Caki2 (cell line): ENCODE measurements at regions not wholly inside any gene's neighbourhood (a gene's known extent, or its start where the extent isn't known, plus 50 kb on each side); places are given as distances from the start of the nearest gene placed in this dataset.
"Not testable (repeated sequence)": the region's sequence is repeated elsewhere in the genome, so short reads cannot be mapped to it uniquely, and the experiment has no call there.

Experiments used
- DNase-seq: peaks from one replicate; pipeline ENCODE4 v3.0.0-alpha.2; 2015; ENCODE audit warnings: low read depth
- in situ Hi-C: cut with HindIII; loops from 2 replicates; pipeline ENCODE4 v1.10.0; 2016; ENCODE audit warnings: low sequenced_read_pairs, low pct_unique_long_range_greater_than_20kb, mixed read lengths

DNA sequence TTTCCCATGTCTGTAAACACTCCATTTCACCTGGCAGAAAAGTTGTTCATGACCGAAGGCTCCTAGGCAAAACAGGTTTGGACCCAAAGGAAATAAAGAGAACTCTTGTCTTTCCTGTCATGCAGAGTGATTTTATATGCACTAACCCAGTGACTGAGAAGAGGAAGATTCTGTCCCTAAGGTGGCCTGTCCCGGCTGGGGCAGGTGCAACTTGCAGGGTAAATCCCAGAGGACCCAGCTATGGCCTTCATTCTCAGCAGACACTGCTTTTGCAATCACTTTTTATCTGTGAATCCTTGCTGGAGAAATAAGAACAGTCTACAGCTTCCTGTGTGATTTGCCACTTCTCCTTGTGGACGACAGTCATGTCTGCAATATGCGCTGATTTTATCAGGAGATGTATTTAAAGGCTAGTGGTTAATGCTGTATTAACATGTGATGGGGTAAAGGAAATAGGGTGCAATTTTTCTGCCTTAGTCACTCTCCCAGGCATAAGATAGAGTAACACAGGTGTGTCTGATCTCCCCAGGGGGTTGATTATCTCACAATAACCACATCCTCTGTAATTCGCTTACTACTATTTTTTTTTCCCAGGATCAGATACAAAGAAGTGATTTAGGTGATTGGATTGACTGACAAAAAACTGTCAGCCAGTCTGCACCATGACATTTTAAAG lies 696.8 kb upstream of the SOX9 start:
- in situ Hi-C loops: no loop called here
- DNase-seq: peak; percentile 89

DNA sequence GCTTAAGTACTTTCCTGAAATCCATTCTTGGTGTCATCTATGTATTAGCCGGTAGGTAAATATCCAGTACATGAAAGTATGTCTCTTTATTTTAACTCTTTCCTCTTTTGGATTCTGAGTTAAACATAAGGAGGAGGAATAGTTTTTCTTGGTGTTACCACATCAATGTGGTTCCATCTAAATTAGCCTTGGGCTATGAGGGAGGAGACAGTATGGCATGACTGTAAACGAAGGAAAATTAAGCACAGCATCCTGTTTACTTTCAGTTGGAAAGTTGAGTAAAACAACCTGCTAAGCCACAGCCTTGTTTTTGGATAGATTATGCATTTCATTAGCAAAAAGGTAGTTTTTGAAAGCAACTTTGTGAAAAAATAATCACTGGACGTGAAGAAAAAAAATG lies 693.0 kb upstream of the SOX9 start:
- in situ Hi-C loops: loop anchor here (25.0 kb wide), 1 partner anchor 1110 kb away; no protein-coding TSS in a partner anchor
- DNase-seq: no peak

DNA sequence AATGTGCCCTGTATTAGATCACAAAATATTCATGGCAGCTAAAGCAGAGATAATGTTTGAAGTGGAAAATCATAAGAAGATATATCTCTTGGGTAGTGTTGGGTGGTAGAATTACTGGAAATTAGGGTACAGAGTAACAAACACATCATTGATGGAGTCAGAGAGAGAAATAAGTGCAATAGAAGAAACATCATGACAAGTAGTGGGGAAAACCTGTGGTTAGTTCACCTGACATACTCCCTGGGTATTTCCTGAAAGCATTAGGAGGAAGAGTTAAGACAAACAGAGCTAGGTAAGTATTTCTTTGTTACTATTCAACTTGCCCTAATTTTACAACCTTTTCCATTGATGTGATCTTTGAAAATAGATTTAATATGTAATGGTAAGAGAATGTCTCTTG lies 691.9 kb upstream of the SOX9 start:
- in situ Hi-C loops: loop anchor here (25.0 kb wide), 1 partner anchor 1108 kb away; no protein-coding TSS in a partner anchor
- DNase-seq: no peak

DNA sequence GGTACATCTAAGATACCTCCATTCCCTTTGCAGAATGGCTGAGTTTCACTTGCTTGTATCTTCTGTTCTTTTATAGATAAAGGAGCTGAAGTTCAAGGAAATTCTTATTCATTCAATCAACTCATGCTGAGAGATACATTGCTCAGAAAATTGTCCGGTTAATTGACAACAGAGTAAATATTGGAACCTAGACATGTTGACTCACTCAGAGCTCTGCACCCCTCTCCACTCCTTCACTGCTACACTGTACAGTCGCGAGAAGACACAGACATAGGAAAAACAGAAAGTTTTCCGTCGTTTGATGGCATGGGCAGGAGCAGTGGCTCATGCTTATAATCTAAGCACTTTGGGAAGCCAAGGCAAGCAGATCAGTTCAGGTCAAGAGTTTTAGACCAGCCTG lies 690.5 kb upstream of the SOX9 start:
- in situ Hi-C loops: loop anchor here (25.0 kb wide), 1 partner anchor 1107 kb away; no protein-coding TSS in a partner anchor
- DNase-seq: no peak

DNA sequence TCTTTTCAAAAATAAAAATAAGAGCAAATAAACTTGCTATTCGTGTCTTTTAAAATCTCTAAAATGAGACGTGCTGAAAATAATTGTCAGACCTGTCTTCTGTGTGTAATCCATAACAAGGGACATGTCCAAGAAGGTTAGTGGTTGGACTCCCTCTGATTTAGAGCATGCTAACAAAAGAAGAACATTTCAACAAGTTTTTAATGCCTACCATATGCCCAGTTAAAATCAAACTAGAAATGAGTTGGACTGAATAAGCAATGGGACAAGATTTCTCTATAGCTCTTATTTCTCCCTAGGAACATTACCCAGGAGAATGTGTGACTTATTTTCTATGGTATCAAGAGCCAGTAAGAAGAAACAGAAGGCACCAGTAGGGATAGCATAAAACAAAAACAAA lies 689.7 kb upstream of the SOX9 start:
- no peak for DNase-seq
- in situ Hi-C loops: loop anchor here (25.0 kb wide), 1 partner anchor 1106 kb away; no protein-coding TSS in a partner anchor

DNA sequence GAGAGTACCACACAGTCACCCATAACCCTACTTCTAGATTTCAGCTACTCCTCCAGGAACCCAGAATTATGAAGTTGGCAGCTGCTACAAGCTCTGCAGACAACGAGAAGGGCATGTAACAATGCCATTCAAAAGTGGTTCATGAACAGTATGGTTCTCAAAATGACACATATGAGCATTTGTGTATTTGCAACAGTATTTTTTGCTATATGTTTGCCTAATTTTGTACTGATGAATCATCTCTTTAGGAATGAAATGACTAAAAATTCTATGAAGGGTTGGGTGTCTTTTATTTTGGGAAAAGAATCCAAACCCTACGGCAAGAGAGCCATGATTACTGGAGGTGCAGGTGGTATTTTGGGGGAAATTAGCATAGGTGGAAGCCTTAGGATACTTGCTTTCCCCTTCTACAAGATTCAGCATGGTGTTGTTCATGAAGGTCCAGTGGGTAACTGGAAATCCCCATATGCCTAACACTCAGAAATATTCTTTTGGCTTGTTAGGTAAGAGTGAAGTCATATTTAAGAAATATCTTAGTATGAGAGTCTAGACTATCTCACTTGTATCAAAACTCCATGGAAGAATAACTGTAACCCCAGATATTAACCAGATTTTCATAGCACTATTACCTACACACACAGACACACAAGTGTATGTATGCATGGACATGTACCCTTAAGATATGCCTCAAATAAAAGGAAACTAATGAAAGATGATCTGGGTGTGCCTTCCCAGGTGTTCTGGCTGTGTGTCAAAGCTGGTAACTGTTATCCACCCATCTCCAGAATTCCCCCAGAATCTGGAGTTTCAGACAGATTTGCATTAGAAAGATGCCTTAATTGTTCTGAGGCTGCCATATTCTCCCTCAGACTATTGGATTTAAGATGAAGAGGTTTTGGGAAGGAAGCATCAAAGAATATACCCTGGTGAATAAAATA lies 688.2 kb upstream of the SOX9 start:
- no peak for DNase-seq
- in situ Hi-C loops: loop anchor here (25.0 kb wide), 1 partner anchor 1105 kb away; no protein-coding TSS in a partner anchor

DNA sequence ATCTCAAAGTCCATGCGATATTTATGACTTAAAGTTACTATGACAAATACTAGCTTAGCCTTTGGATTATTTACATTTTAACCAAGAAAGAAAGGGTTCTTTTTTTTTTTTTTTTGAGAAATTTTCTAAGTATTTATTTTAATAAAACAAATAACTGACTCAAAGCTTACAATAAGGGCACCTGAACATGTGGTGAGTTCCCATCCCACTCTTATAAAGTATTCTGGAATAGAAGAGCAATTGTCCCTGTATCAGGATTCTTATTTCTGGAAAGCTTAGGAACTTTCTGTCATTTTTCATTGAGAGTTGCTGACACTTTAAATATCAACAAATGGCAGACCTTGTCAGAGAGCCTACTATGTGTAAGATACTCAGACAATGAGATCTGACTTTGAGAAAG lies 686.1 kb upstream of the SOX9 start:
- DNase-seq: no peak
- in situ Hi-C loops: loop anchor here (25.0 kb wide), 1 partner anchor 1103 kb away; no protein-coding TSS in a partner anchor

DNA sequence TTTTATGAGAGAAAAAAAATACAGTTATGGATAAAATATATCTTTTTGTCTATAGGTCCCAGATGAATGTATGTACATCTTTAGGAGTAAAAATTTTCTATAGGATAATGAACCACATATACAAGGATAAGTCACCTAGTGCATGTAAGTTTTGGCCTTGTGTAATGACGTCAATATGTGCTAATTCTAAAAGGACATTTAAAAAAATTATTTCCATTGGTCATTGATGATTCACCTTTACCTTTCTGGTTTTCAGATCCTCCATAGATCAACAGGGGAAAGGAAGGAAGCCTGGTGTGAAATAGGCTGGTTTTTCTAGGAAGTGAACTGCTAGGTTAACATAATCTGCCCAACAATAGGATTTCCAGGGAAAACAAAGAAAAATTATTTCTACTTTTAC lies 684.3 kb upstream of the SOX9 start:
- in situ Hi-C loops: loop anchor here (25.0 kb wide), 1 partner anchor 1101 kb away; no protein-coding TSS in a partner anchor

DNA sequence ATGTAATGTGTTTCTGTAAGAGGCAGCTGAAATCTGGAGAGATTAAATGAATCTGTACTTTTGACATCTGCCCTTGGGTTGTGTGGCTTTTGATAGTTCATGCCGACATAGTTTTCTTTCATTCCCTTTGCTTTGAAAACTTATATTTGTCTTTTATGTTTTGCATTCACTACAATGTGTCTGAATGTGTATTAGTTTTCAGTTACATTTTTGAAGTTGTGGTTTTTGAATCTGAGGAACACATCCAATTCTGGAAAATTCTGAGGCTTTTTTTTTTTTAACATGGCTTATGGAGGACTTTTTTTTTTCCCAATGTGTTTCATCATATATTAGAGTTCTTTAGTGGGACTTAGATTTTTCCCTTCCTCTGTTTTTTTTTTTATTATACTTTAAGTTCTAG lies 683.7 kb upstream of the SOX9 start:
- DNase-seq: no peak
- in situ Hi-C loops: loop anchor here (25.0 kb wide), 1 partner anchor 1100 kb away; no protein-coding TSS in a partner anchor

More for the DNA sequence above, 684.3 kb upstream of the SOX9 start:
- DNase-seq: no peak

DNA sequence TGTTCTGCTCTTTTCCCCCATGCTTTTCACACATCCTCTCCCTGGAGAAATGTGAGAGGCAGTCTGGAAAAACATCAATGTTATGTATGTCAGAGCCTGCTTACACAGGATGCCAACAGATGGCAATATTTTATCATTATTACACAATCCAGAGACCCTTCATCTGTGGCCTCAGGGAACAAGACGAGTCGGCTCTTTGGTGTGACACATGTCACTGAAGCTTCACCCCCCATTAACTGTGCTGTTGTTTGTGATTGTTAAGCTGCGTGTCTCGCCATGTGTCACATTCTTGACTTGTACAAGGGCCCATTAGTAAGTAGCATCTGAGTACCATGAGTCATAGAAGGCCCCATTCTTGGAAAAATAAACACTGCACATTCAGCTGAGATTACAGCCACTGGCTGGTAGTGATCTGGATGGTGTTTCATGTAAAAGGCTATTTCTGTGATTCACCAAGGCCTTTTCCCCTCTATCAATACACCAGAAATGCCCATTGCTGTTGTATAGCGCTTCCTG lies 682.1 kb upstream of the SOX9 start:
- peak; percentile 97 for DNase-seq
- in situ Hi-C loops: loop anchor here (25.0 kb wide), 1 partner anchor 1099 kb away; no protein-coding TSS in a partner anchor

DNA sequence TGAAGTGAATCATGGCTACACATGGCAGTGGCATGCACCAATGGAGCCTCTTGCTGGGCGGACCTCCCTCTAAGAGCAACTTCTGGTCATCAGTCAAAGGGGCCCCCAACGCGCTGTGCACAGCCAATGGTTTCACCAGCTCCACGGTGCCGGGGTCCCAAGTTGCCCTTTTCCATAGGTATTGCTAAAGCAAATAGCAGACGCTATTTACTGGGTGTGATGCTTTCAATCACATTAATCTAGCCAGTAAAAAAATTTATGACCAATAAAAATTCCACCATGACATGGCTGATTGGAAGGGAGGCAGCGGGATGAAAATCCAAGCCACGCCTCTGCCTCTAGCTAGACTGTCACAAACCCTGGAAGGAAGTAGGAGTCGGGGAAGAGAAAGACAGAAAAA lies 680.3 kb upstream of the SOX9 start:
- peak; percentile 98 for DNase-seq
- in situ Hi-C loops: loop anchor here (25.0 kb wide), 1 partner anchor 1097 kb away; no protein-coding TSS in a partner anchor

DNA sequence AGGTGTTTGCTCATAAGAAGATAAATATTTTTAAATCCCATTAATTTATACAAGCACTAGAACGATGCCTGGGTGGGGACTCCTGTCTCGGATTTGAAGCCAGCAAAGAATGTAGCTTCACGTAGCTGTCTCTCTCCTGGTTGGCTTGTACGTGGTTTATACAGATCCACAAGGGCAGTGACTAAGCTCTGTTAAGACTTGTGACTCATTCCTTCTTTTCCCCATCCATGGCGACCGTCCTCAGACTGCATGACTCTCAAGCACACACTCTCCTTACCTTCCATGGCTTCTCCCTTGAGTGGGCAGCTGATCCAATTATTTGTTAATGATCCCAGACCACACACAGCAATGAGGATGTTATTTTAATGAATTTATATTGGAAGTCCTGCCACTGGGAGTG lies 679.7 kb upstream of the SOX9 start:
- peak; percentile 94 for DNase-seq
- in situ Hi-C loops: loop anchor here (25.0 kb wide), 1 partner anchor 1096 kb away; no protein-coding TSS in a partner anchor

DNA sequence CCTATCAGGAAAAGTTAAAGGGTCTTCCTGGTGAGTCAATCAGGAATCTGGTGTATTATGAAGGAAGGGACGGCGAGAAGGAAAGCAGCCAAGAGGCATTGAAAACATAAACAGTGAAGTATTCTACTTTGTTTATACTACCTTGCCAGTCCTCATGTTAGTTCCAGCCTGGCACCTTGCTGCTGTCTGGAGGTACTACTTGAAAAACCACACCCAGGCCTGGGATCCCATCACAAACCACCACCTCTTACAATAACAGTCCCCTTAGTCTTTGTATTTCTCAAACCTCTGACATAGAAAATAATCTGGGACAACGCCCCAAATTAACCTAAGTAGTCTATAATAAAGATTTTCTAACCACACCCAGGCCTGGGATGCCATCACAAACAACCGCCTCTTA lies 676.7 kb upstream of the SOX9 start:
- in situ Hi-C loops: loop anchor here (25.0 kb wide), 1 partner anchor 1093 kb away; no protein-coding TSS in a partner anchor
- peak; percentile 75 for DNase-seq

DNA sequence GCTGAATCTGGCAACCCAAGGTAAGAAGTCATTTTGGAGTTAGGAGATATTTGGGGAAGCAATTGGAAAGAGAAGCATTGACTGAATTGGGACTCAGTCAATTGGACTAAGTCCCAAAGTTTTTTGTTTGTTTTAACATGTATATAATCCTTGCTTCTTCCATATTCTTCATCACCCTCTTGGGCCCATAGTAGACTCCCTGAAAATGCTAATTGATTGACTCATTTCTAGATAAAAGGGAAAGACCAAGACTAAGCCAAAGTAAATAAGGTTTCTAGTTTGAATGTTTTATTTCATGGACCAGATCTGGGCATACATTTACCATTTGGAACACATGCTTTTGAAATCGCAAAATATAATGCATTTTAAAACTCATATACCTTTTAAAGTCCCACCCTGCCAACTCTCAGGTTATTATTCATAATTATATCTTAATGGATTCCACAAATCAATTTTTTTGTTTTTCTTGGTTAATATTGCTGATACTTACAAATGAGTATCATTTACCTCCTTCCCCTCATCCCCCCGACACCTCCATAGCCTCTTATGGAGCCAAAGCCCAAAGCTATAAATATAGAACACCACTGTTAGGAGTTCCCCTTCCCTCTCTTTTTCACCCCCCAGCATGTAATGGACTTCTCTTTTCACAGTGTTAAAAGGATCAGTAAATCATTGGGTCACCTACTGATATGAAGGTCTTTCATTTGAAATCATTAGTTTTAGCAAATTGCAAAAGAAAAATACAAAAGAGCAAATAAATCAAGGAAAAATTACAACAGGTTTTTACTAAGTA lies 674.0 kb upstream of the SOX9 start:
- DNase-seq: no peak
- in situ Hi-C loops: loop anchor here (25.0 kb wide), 1 partner anchor 1090 kb away; no protein-coding TSS in a partner anchor

DNA sequence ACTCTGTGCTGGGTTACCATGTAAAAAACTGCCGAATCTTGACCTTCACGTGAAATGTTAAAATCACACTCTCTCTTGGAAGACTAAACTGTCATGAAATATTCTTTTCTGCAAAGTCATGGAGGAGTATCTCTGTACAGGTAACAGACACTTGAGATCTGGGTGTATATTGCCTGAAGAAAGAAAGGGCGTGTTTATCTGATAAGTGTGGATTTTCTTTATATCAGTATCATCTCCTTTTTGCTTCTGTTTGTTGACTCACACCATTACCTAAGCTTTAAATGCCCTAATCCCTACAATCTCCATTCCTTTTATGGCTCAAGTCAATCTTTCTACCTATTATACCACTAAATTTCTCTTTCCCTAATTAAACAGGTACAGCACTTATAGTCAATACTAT lies 673.2 kb upstream of the SOX9 start:
- DNase-seq: no peak
- in situ Hi-C loops: loop anchor here (25.0 kb wide), 1 partner anchor 1090 kb away; no protein-coding TSS in a partner anchor

DNA sequence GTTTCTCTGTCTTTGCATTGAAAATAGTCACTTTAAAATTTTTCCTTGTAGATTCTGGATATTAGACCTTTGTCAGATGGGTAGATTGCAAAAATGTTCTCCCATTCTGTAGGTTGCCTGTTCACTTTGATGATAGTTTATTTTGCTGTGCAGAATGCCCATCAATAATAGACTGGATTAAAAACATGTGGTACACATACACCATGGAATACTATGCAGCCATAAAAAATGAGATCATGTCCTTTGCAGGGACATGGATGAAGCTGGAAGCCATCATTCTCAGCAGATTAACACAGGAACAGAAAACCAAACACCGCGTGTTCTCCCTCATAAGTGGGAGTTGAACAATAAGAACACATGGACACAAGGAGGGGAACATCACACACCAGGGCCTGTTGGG lies 670.2 kb upstream of the SOX9 start:
- DNase-seq, in situ Hi-C loops: not testable (repeated sequence)

DNA sequence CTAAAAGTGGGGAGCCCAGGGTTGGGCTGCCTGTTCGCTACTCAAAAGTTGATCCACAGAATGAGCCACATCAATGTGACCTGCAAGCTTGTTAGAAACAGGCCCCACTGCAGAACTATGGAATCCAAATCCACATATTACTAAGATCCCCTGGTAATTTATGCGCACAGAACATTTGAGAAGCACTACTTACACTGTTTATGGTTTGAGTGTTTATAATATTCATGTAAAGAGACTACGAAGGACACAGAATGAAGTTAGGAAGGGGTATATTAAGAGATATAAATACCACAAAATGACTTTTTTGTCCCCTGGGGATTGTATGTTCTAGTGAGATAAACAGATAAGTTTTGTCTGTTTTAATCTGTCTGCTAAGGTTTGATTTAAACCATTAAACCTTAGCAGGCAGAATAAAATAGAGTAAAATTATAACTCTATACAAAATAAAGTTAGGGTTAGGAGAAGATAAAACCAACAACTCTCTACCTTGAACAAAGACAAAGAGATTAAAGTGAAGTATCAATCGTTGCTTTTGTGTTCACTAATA lies 666.9 kb upstream of the SOX9 start:
- in situ Hi-C loops: no loop called here
- DNase-seq: no peak
